GM19467 (cell line): ENCODE measurements at regions not wholly inside any gene's neighbourhood (a gene's known extent, or its start where the extent isn't known, plus 50 kb on each side); places are given as distances from the start of the nearest gene placed in this dataset.

Experiments used
- ATAC-seq: cut with Tn5 transposase; IDR thresholded peaks from one replicate; pipeline ENCODE4 v1.9.1; 2021; ENCODE audit warnings: mild to moderate bottlenecking, moderate library complexity; ENCODE audit not compliant: unreplicated experiment

DNA sequence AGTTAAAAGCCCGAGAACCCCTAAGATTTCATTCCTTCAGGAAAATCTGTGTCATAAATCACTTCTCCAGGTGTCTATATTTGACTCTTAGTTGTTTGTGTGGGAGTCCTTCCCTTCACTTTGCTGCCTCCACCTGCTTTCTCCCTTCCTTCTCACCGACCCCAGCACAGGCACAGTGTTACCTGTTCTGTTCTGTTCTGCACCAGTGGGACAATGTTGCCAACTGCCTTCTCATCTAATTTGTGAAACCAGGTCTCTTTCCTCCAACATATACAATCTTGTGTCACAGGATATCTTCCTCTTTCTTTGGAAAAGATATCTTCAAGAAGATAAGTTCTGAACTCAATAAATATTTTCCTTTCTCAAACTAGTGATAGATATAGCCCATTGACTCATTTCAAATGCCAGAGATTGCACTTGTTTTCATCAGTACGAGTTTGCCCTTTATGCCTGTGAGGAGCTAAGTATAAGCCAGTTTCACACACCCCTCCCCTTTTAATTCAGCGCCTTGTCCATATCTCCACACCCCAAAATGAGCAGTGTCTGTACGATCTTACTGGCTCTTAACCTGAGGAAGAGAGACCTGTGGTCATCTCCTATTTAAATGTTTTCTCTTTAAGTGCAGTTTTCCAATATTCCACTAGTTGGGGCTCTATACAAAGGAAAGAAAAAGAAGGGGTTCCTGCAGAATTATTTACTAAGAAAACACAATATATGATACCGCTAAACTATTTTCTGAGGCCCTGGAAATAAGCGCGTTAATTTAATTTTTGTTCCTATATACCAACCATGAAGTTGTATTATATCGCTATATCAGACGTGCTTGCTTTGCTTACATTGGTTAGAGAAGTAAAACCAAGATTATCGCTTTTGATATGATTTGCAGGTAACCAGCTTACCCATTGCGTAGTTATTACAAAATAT, 81.6 kb upstream of the PREP start:
- ATAC-seq, result no peak

DNA sequence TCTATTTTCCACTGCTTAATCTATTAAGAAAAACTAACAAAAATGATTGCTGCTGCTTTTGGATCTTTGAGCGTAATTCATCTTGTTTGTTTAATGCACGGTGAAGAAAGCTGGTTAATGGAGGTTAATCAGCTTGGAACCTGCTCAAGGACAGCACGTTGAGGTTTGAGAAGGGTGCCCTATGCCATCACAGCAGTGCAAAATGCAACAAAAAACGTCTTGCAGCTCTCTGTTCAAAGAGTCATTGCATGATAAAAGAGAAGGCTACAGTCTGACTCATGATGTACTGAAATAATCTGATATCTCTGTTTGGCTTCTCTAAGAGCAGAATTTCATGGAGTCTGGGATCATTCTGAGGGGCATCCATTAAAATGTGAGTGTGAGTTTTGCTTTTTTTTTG, 80.6 kb upstream of the PREP start:
- no peak for ATAC-seq

DNA sequence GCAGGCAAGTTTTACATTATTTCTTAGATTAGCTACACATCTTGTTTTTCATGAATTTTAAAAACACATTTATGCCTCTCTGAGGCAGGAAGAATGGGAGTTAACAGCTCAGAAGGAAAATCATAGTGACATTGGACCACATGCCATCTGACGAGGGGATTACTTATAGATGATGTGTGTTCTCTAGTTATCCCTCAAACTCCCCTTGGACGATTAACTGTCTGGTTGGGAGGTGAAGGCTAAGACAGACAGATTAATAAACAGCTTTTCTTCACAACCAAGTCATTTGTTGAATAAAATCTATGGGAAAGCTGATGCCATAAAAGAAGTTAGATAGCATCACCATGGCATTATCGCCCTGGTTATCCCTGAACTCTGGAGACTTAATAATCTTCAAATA, 80.0 kb upstream of the PREP start:
- ATAC-seq, result no peak

- ATAC-seq, result no peak
Measured at GRCh38 chr6:105482227-105482844, 79.5 kb upstream of the PREP start.

DNA sequence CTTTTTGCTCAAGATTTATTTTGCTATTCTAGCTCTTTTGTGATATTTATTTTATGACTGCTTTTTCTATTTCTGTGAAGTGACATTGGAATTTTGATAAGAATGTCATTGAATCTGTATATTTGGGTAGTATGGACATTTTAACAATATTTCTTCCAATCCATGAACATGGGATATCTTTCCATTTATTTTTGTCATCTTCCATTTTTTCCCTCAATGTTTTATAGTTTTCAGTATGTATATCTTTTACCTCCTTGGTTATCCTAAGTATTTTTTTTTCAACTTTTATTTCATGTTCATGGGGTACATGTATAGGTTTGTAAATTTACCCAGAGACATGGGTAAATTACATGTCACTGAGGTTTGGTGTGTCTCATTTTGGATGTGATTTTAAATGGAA, 74.1 kb upstream of the PREP start:
- ATAC-seq, result no peak

DNA sequence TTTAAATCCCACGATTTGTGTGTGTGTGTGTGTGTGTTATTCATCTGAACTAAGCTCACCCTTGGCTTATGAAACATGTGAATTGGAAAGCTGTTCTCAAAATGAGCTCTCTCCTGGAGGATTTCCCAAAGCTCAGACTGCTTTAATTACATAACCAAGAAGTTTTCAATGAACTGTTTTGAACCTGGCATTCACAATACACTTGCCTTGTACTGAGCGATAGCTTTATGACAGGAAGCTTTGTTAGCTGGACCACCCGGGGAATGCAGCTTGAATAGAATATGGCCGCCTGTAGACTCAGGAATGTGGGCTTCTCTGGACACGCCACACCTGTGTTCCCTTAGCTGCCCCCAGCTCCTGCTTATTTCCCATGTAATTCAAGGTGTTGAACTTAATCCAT, 71.4 kb upstream of the PREP start:
- ATAC-seq, result no peak

DNA sequence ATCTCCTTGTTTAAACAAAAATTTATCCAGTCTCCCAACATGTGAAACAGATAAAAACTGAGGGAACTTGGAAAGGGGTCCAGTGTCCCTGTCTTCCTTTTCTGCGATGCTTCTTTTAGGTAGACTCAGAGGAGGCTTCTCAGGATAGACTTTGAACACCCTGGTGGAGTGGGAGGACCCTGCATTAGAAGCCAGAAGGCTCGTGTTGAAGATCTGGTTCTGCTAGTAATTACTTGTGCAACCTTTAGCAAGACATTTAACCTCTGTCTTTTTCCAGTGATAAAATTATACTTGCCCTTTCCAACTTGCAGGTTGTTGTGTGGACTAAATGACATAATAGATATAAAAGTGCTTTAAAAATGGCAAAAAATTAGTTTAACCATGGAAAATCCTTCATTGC, 67.1 kb upstream of the PREP start:
- no peak for ATAC-seq

DNA sequence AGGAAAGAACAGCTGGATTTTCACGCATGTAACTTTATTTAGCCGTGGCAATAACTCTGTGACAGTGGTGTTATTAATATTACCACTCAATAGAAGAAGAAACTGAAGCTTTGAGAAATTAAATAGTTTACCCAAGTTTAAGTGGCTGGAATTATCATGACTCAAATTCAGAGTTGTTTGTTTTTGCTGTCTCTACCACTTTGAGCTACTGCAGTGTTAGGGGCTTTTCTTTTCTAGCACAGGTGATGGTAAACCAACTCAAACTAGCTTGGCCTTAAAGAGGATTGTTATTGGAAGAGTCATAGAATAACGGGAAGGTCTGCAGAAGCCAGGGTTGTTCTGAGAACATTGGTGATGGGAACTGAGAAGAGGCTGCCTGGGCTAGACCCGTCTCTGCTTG, 66.0 kb upstream of the PREP start:
- no peak for ATAC-seq

DNA sequence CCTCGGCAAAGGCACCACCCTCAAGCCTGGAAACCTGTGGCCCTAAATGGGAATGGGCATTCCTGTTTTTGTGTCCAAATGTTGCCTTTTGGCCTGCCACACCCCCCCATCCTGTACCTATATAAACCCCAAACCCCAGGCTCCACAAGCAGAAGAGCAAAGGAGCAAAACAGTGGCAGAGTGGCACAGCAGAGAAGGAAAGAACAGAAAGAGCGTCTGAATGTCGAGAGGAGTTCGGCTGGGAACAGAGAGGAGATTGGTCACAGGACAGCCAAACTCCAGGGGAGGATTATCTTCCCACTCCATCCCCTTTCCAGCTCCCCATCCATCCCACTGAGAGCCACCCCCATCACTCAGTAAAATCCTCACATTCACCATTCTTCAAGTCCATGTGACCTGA, 58.0 kb upstream of the PREP start:
- no peak for ATAC-seq

- ATAC-seq, result no peak
Measured at GRCh38 chr6:105459864-105460263, 57.0 kb upstream of the PREP start.

GRCh38 chr6:105459049-105459448, 56.2 kb upstream of the PREP start:
- peak; percentile 90 for ATAC-seq

DNA sequence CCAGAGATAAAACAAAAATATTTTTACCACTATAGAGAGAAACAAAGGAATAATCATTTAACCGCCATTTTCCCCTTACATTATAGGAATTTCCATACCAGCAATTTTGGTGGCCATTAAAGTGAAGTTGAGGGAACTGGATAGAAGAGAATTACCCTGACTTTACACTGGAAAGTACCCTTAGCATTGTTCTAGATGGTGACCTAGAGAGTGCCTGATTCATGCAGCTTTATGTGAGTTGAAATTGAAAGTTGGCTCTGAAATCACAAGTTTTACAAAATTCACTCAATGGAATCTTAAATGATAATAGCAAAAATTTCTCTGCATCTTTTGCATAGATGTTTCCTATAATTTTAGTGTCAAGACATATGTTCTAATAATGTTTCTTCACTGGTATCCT, 55.7 kb upstream of the PREP start:
- ATAC-seq, result no peak

DNA sequence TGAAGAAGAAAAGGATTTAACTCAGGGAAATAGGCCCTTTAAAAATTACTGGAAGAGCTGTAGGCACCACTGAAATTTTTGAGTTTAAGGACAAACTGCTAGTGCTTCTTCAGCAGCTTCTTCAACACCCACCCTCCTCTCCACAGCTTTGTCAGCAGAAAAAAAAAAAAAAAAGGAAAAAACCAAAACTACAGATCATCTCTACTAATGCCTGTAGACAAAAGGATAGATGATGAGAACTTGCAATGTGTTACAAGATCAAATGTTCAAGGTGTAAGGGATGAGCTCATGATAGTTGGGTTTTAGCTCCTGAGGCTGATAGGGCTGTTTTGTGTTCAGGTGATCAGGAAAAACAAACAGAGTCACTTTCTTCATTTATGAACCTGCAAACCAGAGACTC, 55.2 kb upstream of the PREP start:
- ATAC-seq, result no peak

- no peak for ATAC-seq
Measured at GRCh38 chr6:105453968-105454367, 51.1 kb upstream of the PREP start.

DNA sequence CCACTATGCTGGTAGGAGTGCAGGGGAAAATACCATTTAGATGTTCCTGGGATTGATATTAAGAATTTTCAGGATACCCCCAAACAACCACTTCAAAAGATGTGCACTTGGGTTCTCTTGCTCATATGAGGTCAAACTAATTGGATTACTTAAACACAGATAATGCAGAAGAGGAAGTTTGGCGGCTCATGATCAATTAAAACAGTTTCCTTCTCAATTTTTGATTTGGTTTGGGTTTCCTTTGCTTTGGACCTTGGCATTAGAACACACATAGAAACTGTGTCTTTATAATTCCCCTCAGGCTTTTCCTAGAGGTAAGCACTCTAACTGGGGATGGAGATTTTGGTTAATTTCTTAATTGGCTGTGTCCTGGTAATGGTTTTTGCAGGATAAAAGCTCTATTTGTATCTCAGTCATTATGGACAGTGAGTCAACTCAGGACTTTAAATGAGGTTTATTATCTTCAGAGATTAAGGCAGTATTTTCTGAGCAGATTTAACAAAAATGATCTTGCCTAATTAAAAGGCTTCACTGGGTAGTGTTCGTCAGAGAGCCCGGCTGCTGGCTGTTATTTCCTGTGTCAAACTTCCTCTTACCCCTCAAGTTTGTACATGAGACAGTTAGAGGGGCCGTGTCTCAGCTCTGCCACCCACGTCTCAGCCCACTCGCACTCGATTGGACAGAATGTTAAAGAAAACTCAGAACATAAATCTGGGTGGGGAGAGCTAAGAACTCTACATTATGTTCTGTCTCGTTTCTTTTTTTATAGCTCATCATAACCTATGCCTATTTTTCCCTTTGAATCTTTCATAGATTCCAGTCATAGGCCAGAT, 50.3 kb upstream of the PREP start:
- ATAC-seq, result no peak
